Prostate gland (tissue), 2 donors: ENCODE measurements at regions not wholly inside any gene's neighbourhood (a gene's known extent, or its start where the extent isn't known, plus 50 kb on each side); places are given as distances from the start of the nearest gene placed in this dataset.

Source experiments
- DNase-seq: peaks from one replicate; pipeline ENCODE4 v3.0.0-alpha.2; 2019; ENCODE audit warnings: low spot score
- H3K27ac ChIP-seq, 2 donors: fragments of 200-600 bp; sonication (generic); 2 replicates each; pipeline ENCODE4 v1.5.1; 2017 to 2019
- H3K27me3 ChIP-seq: fragments of 200-600 bp; sonication (generic); replicated peaks from 2 replicates; pipeline ENCODE4 v1.5.1; 2019; ENCODE audit not compliant: insufficient read depth
- H3K36me3 ChIP-seq, 2 donors: fragments of 200-600 bp; sonication (generic); 1 replicate in 1 of 2; 2 replicates in 1 of 2; pipeline versions ENCODE4 v1.5.1 to v1.8.1; 2017 to 2019
- H3K4me1 ChIP-seq: fragments of 200-600 bp; sonication (generic); replicated peaks from 2 replicates; pipeline ENCODE4 v1.5.1; 2019
- H3K4me3 ChIP-seq, 2 donors: fragments of 200-600 bp; sonication (generic); 2 replicates each; pipeline ENCODE4 v1.5.1; 2017 to 2019
- H3K9me3 ChIP-seq: fragments of 200-600 bp; sonication (generic); 2 replicates; pipeline ENCODE4 v1.5.1; 2017
- POLR2A ChIP-seq: fragments of 450-650 bp; IDR thresholded peaks from one replicate; pipeline ENCODE4 v1.6.1; 2016; ENCODE audit warnings: antibody characterized with exemption, mild to moderate bottlenecking
- POLR2AphosphoS5 ChIP-seq: sonication (generic); formaldehyde crosslinking; IDR thresholded peaks from one replicate; pipeline ENCODE4 v1.6.1; 2017; ENCODE audit warnings: antibody characterized with exemption
- WGBS: methylation state at CpG from one replicate; pipeline ENCODE4 v1.1.5; 2018; 5-methylcytosine and 5-hydroxymethylcytosine counted together
- intact Hi-C: fragments of 100-400 bp; cut with DNase I; formaldehyde crosslinking; loops from one replicate; pipeline ENCODE4 v1.14.2; 2022
- TF ChIP-seq, protein P1 (sequence below), 4 experiments: fragments of 200-600 bp in 2 of 4; fragments of 450-650 bp in 2 of 4; sonication (generic) in 2 of 4; IDR thresholded peaks; 1 replicate in 3 of 4; 2 replicates in 1 of 4; pipeline ENCODE4 v1.5.1; 2016 to 2019; ENCODE audit warnings: antibody characterized with exemption in 4 of 4, mild to moderate bottlenecking in 2 of 4, moderate library complexity in 2 of 4

DNA sequence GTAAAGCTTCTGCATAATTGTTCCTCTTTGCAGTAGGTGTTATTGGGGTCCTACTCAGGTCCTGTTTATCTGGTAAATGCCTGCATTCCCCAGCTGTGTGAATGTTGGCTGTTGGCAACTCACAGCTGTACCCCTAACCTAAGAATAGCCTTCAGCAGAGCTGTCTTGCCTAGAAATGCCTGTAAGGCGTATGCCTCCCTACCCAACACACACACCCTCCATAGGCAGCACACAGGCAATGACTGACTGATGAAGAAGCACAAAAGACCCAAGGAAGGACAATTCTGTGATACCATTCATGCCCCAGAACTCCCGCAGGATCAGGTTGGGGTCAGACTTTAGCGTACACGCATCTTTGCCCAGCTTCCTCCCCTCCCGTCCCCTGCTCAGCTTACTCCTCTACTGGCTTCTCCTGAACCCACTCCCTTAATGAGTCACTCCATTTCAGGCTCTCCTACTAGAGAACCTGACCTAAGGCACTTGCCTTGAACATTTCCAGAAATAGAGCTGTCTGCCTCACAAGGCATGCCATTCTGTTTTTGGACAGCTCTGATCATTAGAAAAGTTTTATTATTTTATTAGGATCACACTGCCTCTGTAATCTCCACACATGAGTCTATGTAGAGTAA is 99.2 kb upstream of the PIK3CG start:
- intact Hi-C loops, result no loop called here
- Histone ChIP-seq H3K27me3 (no peaks in the 10 kb centered on the region), H3K36me3 (no peaks in the 10 kb centered on the region), H3K4me3 (no peak overlapping the region), H3K9me3 (no peaks in the 10 kb centered on the region), H3K4me1 (no peaks in the 10 kb centered on the region), H3K27ac (no peak overlapping the region)
- whole genome bisulfite sequencing, result 91% methylated on average over 5 of the region's 5 CpGs
- no peak for DNase-seq
- TF ChIP-seq POLR2A, result no peak
- no peak for TF ChIP-seq POLR2AphosphoS5
- TF ChIP-seq, protein P1, sequence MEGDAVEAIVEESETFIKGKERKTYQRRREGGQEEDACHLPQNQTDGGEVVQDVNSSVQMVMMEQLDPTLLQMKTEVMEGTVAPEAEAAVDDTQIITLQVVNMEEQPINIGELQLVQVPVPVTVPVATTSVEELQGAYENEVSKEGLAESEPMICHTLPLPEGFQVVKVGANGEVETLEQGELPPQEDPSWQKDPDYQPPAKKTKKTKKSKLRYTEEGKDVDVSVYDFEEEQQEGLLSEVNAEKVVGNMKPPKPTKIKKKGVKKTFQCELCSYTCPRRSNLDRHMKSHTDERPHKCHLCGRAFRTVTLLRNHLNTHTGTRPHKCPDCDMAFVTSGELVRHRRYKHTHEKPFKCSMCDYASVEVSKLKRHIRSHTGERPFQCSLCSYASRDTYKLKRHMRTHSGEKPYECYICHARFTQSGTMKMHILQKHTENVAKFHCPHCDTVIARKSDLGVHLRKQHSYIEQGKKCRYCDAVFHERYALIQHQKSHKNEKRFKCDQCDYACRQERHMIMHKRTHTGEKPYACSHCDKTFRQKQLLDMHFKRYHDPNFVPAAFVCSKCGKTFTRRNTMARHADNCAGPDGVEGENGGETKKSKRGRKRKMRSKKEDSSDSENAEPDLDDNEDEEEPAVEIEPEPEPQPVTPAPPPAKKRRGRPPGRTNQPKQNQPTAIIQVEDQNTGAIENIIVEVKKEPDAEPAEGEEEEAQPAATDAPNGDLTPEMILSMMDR (IDR thresholded peaks at IDR 0.05), result no peak

DNA sequence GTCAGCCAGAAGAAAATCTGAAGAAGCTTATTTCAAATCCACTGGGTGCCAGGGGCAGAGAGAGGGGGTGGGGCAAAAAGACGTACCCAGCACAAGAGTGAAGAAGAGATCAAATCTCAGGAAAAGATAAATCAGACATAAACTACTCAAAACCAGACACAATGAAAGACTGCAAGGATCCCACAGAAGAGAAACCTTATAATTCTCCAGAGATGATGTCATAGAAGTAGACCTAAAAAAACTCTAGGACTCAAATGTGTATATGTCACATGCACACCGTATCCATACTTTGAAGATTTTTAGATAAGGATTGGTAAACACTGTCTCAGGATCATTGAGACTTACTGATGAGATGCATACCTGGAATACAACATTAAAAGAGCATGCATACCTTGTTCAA is 98.5 kb upstream of the PIK3CG start:
- no peak for DNase-seq
- intact Hi-C loops, result no loop called here
- Histone ChIP-seq H3K27me3 (no peaks in the 10 kb centered on the region), H3K27ac (no peak overlapping the region), H3K4me3 (no peak overlapping the region), H3K9me3 (no peaks in the 10 kb centered on the region), H3K4me1 (no peaks in the 10 kb centered on the region), H3K36me3 (no peaks in the 10 kb centered on the region)
- WGBS, result 30% methylated on average over 2 of the region's 2 CpGs
- TF ChIP-seq POLR2A (no peak), POLR2AphosphoS5 (no peak)
- TF ChIP-seq, protein P1 (IDR thresholded peaks at IDR 0.05), result no peak

- 59% methylated on average over 3 of the region's 3 CpGs for WGBS
- Histone ChIP-seq H3K36me3 (no peaks in the 10 kb centered on the region), H3K27me3 (no peaks in the 10 kb centered on the region), H3K4me3 (no peak overlapping the region), H3K4me1 (no peaks in the 10 kb centered on the region), H3K9me3 (no peaks in the 10 kb centered on the region), H3K27ac (no peak overlapping the region)
- DNase-seq, result no peak
- TF ChIP-seq POLR2A (no peak), POLR2AphosphoS5 (no peak)
- TF ChIP-seq, protein P1 (IDR thresholded peaks at IDR 0.05), result no peak
- intact Hi-C loops, result no loop called here
These were observed 98.0 kb upstream of the PIK3CG start for GRCh38 chr7:106767078-106767477.

GRCh38 chr7:106767498-106768323 is 97.4 kb upstream of the PIK3CG start:
- 43% methylated on average over 8 of the region's 8 CpGs for WGBS
- no peaks in the 10 kb centered on the region for H3K27me3 ChIP-seq
- H3K36me3 ChIP-seq, result no peaks in the 10 kb centered on the region
- H3K4me1 ChIP-seq, result no peaks in the 10 kb centered on the region
- H3K9me3 ChIP-seq, result no peaks in the 10 kb centered on the region
- H3K4me3 ChIP-seq, result no peak overlapping the region
- DNase-seq, result no peak
- TF ChIP-seq POLR2AphosphoS5 (no peak), POLR2A (no peak)
- TF ChIP-seq, protein P1 (IDR thresholded peaks at IDR 0.05), result no peak
- no peak overlapping the region for H3K27ac ChIP-seq
- intact Hi-C loops, result no loop called here
